ENCODE measurements at regions not wholly inside any gene's neighbourhood (a gene's known extent, or its start where the extent isn't known, plus 50 kb on each side); places are given as distances from the start of the nearest gene placed in this dataset.

- DNase-seq (ENCODE audit: low spot score in 2 of 2), result no peak
- ATAC-seq (replicated peaks; ENCODE audit: extremely low read depth, poor library complexity, severe bottlenecking), result no peak
- Mint-ChIP-seq H3K4me1 (no peaks in the 10 kb centered on the region), H3K36me3 (ENCODE audit: insufficient read depth) (no peaks in the 10 kb centered on the region), H3K27ac (ENCODE audit: low read depth) (no peak overlapping the region), H3K9me3 (peaks cover 6% of the 10 kb centered on the region), H3K4me3 (no peak overlapping the region), H3K27me3 (peaks cover 30% of the 10 kb centered on the region)
Observed at GRCh38 chr10:113470372-113471240, 82.2 kb upstream of the HABP2 start.

GRCh38 chr10:113471241-113471996 is 81.4 kb upstream of the HABP2 start:
- ATAC-seq (replicated peaks; ENCODE audit: extremely low read depth, poor library complexity, severe bottlenecking) (no peak), DNase-seq (ENCODE audit: low spot score in 2 of 2) (no peak)
- Mint-ChIP-seq H3K4me1 (no peaks in the 10 kb centered on the region), H3K27me3 (peaks cover 32% of the 10 kb centered on the region), H3K9me3 (peaks cover 6% of the 10 kb centered on the region), H3K36me3 (ENCODE audit: insufficient read depth) (no peaks in the 10 kb centered on the region), H3K4me3 (no peak overlapping the region), H3K27ac (ENCODE audit: low read depth) (no peak overlapping the region)

DNA sequence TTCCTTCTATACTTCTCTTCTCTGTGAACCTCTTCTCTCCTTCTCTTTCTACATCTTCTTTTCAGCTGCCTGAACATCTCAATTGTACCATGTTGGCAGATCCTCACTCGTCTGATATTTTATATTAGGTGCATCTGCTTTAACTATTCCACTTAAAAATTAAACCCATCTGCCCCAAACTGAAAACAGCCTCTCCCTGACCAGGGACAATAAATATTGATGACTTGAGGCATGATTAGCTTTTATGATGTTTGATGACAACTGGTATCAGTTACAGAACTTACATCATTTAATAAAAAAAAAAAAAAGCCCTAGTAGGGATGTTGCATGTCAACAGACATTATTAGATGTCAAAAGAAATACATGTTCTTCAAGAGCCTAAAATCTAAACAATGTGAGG is 79.8 kb upstream of the HABP2 start:
- H3K4me3 Mint-ChIP-seq, result no peak overlapping the region

GRCh38 chr10:113473851-113474250 is 79.0 kb upstream of the HABP2 start:
- Mint-ChIP-seq H3K4me1 (no peaks in the 10 kb centered on the region), H3K27ac (ENCODE audit: low read depth) (no peak overlapping the region), H3K9me3 (peaks cover 6% of the 10 kb centered on the region), H3K27me3 (peaks cover 26% of the 10 kb centered on the region), H3K36me3 (ENCODE audit: insufficient read depth) (no peaks in the 10 kb centered on the region), H3K4me3 (no peak overlapping the region)
- DNase-seq (ENCODE audit: low spot score in 2 of 2) (no peak), ATAC-seq (replicated peaks; ENCODE audit: extremely low read depth, poor library complexity, severe bottlenecking) (no peak)

More for the DNA sequence above, 79.8 kb upstream of the HABP2 start:
- no peak for ATAC-seq (replicated peaks; ENCODE audit: extremely low read depth, poor library complexity, severe bottlenecking)
- Mint-ChIP-seq H3K36me3 (ENCODE audit: insufficient read depth) (no peaks in the 10 kb centered on the region), H3K9me3 (peaks cover 6% of the 10 kb centered on the region), H3K4me1 (no peaks in the 10 kb centered on the region), H3K27me3 (peaks cover 26% of the 10 kb centered on the region), H3K27ac (ENCODE audit: low read depth) (no peak overlapping the region)
- no peak for DNase-seq (ENCODE audit: low spot score in 2 of 2)

DNA sequence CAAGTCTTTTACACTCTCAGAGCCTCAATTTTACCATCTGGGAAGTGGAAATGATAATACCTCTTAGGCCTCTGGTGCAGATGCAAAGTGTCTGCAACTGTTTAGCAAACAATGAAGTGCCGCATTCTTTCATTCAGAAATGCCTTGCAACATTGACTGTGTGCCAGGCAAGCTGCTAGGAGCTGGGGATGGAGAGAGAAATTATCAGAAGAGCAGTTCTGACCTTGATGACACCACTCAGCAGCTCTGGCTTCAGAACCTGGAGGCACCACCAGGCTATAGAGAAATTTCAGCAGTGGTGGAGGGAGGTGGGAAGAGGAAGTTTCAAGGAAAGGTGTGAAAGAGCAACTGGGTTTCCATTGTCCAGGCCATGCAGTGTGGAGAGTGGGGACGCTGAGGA is 78.1 kb upstream of the HABP2 start:
- ATAC-seq (replicated peaks; ENCODE audit: extremely low read depth, poor library complexity, severe bottlenecking), result no peak
- no peak overlapping the region for H3K27ac Mint-ChIP-seq (ENCODE audit: low read depth)
- peaks cover 6% of the 10 kb centered on the region for H3K9me3 Mint-ChIP-seq
- no peaks in the 10 kb centered on the region for H3K4me1 Mint-ChIP-seq
- no peak overlapping the region for H3K4me3 Mint-ChIP-seq
- peaks cover 30% of the 10 kb centered on the region for H3K27me3 Mint-ChIP-seq
- H3K36me3 Mint-ChIP-seq (ENCODE audit: insufficient read depth), result no peaks in the 10 kb centered on the region
- no peak for DNase-seq (ENCODE audit: low spot score in 2 of 2)

DNA sequence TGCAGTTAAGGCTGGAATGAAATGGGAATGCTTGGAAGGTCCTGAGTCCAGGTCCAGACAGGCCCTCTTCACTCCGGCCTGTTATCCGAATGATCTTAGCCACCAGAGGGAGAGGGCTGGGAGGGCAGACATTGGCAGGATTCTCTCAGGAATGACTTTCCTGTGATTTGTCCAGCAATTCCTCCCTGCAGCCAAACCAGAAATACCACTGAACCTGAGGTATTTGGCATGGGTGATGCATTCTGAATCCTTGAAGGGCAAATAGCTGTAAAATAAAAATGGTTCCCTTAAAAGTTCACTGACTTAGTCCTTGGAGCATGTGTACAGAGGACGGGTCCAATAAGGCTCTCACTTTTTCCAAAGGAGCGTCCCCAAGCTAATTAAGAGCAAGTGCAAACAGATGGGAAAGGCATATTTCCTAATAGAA is 77.5 kb upstream of the HABP2 start:
- no peak overlapping the region for H3K4me3 Mint-ChIP-seq
- H3K36me3 Mint-ChIP-seq (ENCODE audit: insufficient read depth), result no peaks in the 10 kb centered on the region
- no peak overlapping the region for H3K27ac Mint-ChIP-seq (ENCODE audit: low read depth)
- ATAC-seq (replicated peaks; ENCODE audit: extremely low read depth, poor library complexity, severe bottlenecking), result no peak
- no peak for DNase-seq (ENCODE audit: low spot score in 2 of 2)
- H3K9me3 Mint-ChIP-seq, result peaks cover 6% of the 10 kb centered on the region
- H3K4me1 Mint-ChIP-seq, result no peaks in the 10 kb centered on the region
- H3K27me3 Mint-ChIP-seq, result peaks cover 36% of the 10 kb centered on the region

- ATAC-seq (replicated peaks; ENCODE audit: extremely low read depth, poor library complexity, severe bottlenecking) (no peak), DNase-seq (ENCODE audit: low spot score in 2 of 2) (no peak)
- no peak overlapping the region for H3K27ac Mint-ChIP-seq (ENCODE audit: low read depth)
- no peaks in the 10 kb centered on the region for H3K36me3 Mint-ChIP-seq (ENCODE audit: insufficient read depth)
- H3K4me3 Mint-ChIP-seq, result no peak overlapping the region
- H3K4me1 Mint-ChIP-seq, result no peaks in the 10 kb centered on the region
- H3K9me3 Mint-ChIP-seq, result peaks cover 6% of the 10 kb centered on the region
- peaks cover 42% of the 10 kb centered on the region for H3K27me3 Mint-ChIP-seq
Observed at GRCh38 chr10:113476191-113476590, 76.7 kb upstream of the HABP2 start.

DNA sequence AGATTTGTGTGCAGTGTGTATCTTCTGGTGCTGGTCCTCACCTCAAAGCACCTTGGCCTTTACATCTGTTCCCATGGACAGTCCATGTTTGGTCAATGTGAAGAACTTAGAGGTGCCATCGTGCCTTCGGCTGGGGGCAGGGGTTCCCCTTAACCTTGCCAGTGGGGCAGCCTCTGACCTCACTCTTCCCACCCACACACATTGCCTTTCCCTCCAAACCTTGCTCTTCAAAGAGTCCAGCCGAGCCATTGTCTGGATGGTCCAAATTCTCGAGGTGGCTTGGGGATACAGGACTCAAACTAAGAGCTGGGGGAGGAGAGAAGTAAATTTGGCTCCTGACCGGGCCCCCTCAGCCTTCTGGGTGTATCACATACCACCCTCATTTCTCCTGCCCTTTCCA is 76.2 kb upstream of the HABP2 start:
- Mint-ChIP-seq H3K4me1 (no peaks in the 10 kb centered on the region), H3K27ac (ENCODE audit: low read depth) (no peak overlapping the region), H3K27me3 (peaks cover 42% of the 10 kb centered on the region), H3K9me3 (peaks cover 6% of the 10 kb centered on the region), H3K36me3 (ENCODE audit: insufficient read depth) (no peaks in the 10 kb centered on the region), H3K4me3 (no peak overlapping the region)
- ATAC-seq (replicated peaks; ENCODE audit: extremely low read depth, poor library complexity, severe bottlenecking) (no peak), DNase-seq (ENCODE audit: low spot score in 2 of 2) (no peak)

GRCh38 chr10:113477451-113477850 is 75.4 kb upstream of the HABP2 start:
- H3K9me3 Mint-ChIP-seq, result peaks cover 6% of the 10 kb centered on the region
- ATAC-seq (replicated peaks; ENCODE audit: extremely low read depth, poor library complexity, severe bottlenecking) (no peak), DNase-seq (ENCODE audit: low spot score in 2 of 2) (no peak)
- H3K27me3 Mint-ChIP-seq, result peaks cover 48% of the 10 kb centered on the region
- no peaks in the 10 kb centered on the region for H3K4me1 Mint-ChIP-seq
- no peak overlapping the region for H3K27ac Mint-ChIP-seq (ENCODE audit: low read depth)
- H3K4me3 Mint-ChIP-seq, result no peak overlapping the region
- no peaks in the 10 kb centered on the region for H3K36me3 Mint-ChIP-seq (ENCODE audit: insufficient read depth)

DNA sequence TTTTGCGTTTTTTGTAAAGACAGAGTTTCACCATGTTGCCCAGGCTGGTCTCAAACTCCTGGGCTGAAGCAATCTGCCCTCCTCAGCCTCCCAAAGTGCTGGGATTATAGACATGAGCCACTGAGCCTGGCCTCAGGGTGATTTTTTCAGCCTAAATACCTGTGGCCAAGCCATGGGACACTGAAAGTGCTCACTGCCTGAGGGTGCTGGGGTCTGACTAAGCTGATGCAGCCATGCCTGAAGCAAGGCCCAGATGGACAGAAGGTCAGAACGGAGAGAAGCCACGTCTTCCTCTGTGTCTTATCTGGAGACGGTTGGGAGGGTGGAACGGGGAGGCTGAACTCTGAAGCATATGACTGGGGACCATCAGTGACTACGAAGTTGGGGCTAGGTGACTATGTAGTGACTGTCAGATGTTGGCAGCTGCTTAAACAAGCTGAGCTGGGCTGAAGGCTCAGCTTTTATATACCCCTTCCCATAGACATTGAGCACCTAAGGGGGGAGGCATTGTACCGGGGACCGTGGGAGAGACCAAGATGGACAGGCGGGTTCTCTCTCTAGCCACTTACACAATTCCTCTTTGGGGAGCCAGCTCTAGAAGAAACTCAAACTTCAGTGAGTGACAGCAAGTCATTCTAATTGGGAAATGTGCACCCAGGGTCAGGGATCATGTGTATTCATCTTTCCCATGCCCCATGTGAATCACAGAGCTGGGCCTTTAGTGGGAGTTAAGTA is 73.3 kb upstream of the HABP2 start:
- H3K36me3 Mint-ChIP-seq (ENCODE audit: insufficient read depth), result no peaks in the 10 kb centered on the region
- ATAC-seq (replicated peaks; ENCODE audit: extremely low read depth, poor library complexity, severe bottlenecking) (no peak), DNase-seq (ENCODE audit: low spot score in 2 of 2) (no peak)
- H3K27me3 Mint-ChIP-seq, result peaks cover 49% of the 10 kb centered on the region
- H3K4me1 Mint-ChIP-seq, result no peaks in the 10 kb centered on the region
- H3K9me3 Mint-ChIP-seq, result no peaks in the 10 kb centered on the region
- no peak overlapping the region for H3K4me3 Mint-ChIP-seq
- no peak overlapping the region for H3K27ac Mint-ChIP-seq (ENCODE audit: low read depth)

- no peak for DNase-seq (ENCODE audit: low spot score in 2 of 2)
- no peak overlapping the region for H3K27ac Mint-ChIP-seq (ENCODE audit: low read depth)
- peaks cover 49% of the 10 kb centered on the region for H3K27me3 Mint-ChIP-seq
- no peaks in the 10 kb centered on the region for H3K36me3 Mint-ChIP-seq (ENCODE audit: insufficient read depth)
- H3K4me1 Mint-ChIP-seq, result no peaks in the 10 kb centered on the region
- H3K9me3 Mint-ChIP-seq, result no peaks in the 10 kb centered on the region
- no peak overlapping the region for H3K4me3 Mint-ChIP-seq
- no peak for ATAC-seq (replicated peaks; ENCODE audit: extremely low read depth, poor library complexity, severe bottlenecking)
Observed at GRCh38 chr10:113480081-113480360, 72.8 kb upstream of the HABP2 start.

DNA sequence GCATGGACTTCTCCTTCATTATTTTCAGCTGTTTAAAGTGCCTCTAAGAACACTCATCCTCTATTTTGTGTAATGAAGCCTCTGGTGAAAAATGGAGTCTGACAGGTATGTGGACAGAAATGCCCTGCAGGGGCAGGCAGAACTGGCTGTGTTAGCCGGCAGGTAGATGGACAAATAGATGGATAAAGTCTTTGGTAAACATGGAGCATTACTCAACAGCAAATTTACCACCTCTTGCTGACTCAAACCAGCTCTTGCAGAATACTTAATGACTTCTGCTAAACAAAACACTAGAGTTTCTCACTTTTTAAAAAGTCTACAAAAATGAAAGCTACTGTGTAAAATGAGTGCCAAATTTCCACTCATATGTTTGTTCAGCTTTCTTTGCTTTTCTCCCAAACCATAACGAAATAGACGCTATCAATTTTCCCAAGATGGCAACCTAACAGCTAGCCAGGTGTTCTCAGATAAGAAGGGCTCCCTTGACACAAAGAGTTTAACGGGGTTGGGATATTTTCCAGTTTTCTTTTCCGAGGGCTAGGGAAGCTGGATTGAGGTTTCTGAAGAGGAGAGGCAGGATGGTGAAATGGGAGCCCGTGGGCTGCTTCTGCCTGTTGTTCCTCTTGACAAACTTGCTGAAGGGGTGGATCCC is 71.9 kb upstream of the HABP2 start:
- DNase-seq (ENCODE audit: low spot score in 2 of 2) (no peak), ATAC-seq (replicated peaks; ENCODE audit: extremely low read depth, poor library complexity, severe bottlenecking) (no peak)
- no peak overlapping the region for H3K4me3 Mint-ChIP-seq
- H3K36me3 Mint-ChIP-seq (ENCODE audit: insufficient read depth), result no peaks in the 10 kb centered on the region
- peaks cover 51% of the 10 kb centered on the region for H3K27me3 Mint-ChIP-seq
- H3K27ac Mint-ChIP-seq (ENCODE audit: low read depth), result no peak overlapping the region
- no peaks in the 10 kb centered on the region for H3K4me1 Mint-ChIP-seq
- no peaks in the 10 kb centered on the region for H3K9me3 Mint-ChIP-seq

Data from central memory CD8-positive, alpha-beta T cell (primary cell).